ENCODE measurements at regions not wholly inside any gene's neighbourhood (a gene's known extent, or its start where the extent isn't known, plus 50 kb on each side); places are given as distances from the start of the nearest gene placed in this dataset.

DNA sequence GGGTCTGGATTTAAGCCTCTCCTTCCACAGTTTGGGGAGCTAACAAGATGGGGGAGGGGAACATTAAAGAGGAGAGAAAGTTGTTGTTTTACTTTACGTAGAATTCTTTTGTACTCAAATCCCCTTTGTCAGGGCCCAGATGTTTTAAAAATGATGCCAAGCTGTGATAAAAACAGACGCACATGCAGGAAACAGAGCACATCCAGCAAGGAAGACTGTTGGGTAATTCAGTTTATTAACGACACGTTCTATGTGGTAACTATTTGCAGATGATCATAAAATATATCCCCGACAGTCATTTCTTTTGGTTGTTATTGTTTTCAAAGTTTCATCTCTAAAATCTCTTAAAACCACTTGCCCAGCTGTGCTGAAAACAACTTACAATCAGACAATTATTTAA, 307.0 kb upstream of the PRDM1 start:
- Histone ChIP-seq H3K4me3 (no peak overlapping the region), H3K9me3 (peaks cover 0 to 17% (median 2%) of the 10 kb centered on the region in 4 donors), H3K4me1 (peaks cover 0 to 4% (median 0%) of the 10 kb centered on the region in 4 donors), H3K27me3 (no peaks in the 10 kb centered on the region), H3K27ac (no peak overlapping the region), H3K36me3 (no peaks in the 10 kb centered on the region)
- no peak for DNase-seq (ENCODE audit: low spot score in 2 of 2)
- TF ChIP-seq POLR2A (IDR thresholded peaks at IDR 0.05) (no peak), EP300 (IDR thresholded peaks at IDR 0.05) (no peak), CTCF (IDR thresholded peaks at IDR 0.05) (no peak)
- 47 to 59% methylated on average over 5 of the region's 5 CpGs for WGBS, 2 donors

GRCh38 chr6:105775095-105775494, 311.0 kb upstream of the PRDM1 start:
- DNase-seq (ENCODE audit: low spot score in 2 of 2), result no peak
- Histone ChIP-seq H3K36me3 (no peaks in the 10 kb centered on the region), H3K4me3 (no peak overlapping the region), H3K4me1 (no peaks in the 10 kb centered on the region), H3K27ac (no peak overlapping the region), H3K9me3 (peaks cover 0 to 17% (median 2%) of the 10 kb centered on the region in 4 donors), H3K27me3 (no peaks in the 10 kb centered on the region)
- TF ChIP-seq EP300 (IDR thresholded peaks at IDR 0.05) (no peak), CTCF (IDR thresholded peaks at IDR 0.05) (no peak), POLR2A (IDR thresholded peaks at IDR 0.05) (no peak)
- WGBS, 2 donors, result 88 to 91% methylated on average over 1 of the region's 1 CpG

GRCh38 chr6:105774247-105774646, 311.9 kb upstream of the PRDM1 start:
- 88 to 91% methylated on average over 1 of the region's 1 CpG for WGBS, 2 donors
- no peaks in the 10 kb centered on the region for H3K4me1 ChIP-seq
- no peak for TF ChIP-seq CTCF (IDR thresholded peaks at IDR 0.05)
- no peak for TF ChIP-seq EP300 (IDR thresholded peaks at IDR 0.05)
- no peak for TF ChIP-seq POLR2A (IDR thresholded peaks at IDR 0.05)
- DNase-seq (ENCODE audit: low spot score in 2 of 2), result no peak
- H3K4me3 ChIP-seq, result no peak overlapping the region
- no peak overlapping the region for H3K27ac ChIP-seq
- H3K36me3 ChIP-seq, result no peaks in the 10 kb centered on the region
- H3K9me3 ChIP-seq, result peaks cover 0 to 17% (median 2%) of the 10 kb centered on the region in 4 donors
- H3K27me3 ChIP-seq, result no peaks in the 10 kb centered on the region

GRCh38 chr6:105771313-105771970, 314.7 kb upstream of the PRDM1 start:
- 91 to 97% methylated on average over 1 of the region's 1 CpG for WGBS, 2 donors
- TF ChIP-seq CTCF (IDR thresholded peaks at IDR 0.05) (no peak), EP300 (IDR thresholded peaks at IDR 0.05) (no peak), POLR2A (IDR thresholded peaks at IDR 0.05) (no peak)

GRCh38 chr6:105769987-105770386, 316.1 kb upstream of the PRDM1 start:
- no peak for DNase-seq (ENCODE audit: low spot score in 2 of 2)
- Histone ChIP-seq H3K27me3 (no peaks in the 10 kb centered on the region), H3K4me3 (no peak overlapping the region), H3K27ac (no peak overlapping the region), H3K9me3 (peaks cover 0 to 7% (median 0%) of the 10 kb centered on the region in 4 donors), H3K4me1 (no peaks in the 10 kb centered on the region), H3K36me3 (no peaks in the 10 kb centered on the region)
- no peak for TF ChIP-seq EP300 (IDR thresholded peaks at IDR 0.05)
- TF ChIP-seq CTCF (IDR thresholded peaks at IDR 0.05), result no peak
- no peak for TF ChIP-seq POLR2A (IDR thresholded peaks at IDR 0.05)
- 67 to 69% methylated on average over 2 of the region's 2 CpGs for WGBS, 2 donors

More at GRCh38 chr6:105771313-105771970, 314.7 kb upstream of the PRDM1 start:
- no peak for DNase-seq (ENCODE audit: low spot score in 2 of 2)
- Histone ChIP-seq H3K9me3 (peaks cover 0 to 17% (median 2%) of the 10 kb centered on the region in 4 donors), H3K4me3 (no peak overlapping the region), H3K36me3 (no peaks in the 10 kb centered on the region), H3K27ac (no peak overlapping the region), H3K27me3 (no peaks in the 10 kb centered on the region), H3K4me1 (no peaks in the 10 kb centered on the region)
